H1 (cell line): ENCODE measurements at regions not wholly inside any gene's neighbourhood (a gene's known extent, or its start where the extent isn't known, plus 50 kb on each side); places are given as distances from the start of the nearest gene placed in this dataset.

ENCODE experiments used
- HDAC6 ChIP-seq: IDR thresholded peaks from one replicate; pipeline ENCODE4 v1.7.1; 2012; ENCODE audit warnings: low read depth, mild to moderate bottlenecking, inconsistent platforms, low read length, moderate library complexity
- PHF8 ChIP-seq: fragments of 200-600 bp; sonication (generic); conservative IDR thresholded peaks from 2 replicates; pipeline ENCODE4 v1.7.1; 2012; ENCODE audit warnings: low read depth, mild to moderate bottlenecking, inconsistent platforms, low read length, moderate library complexity
- SP4 ChIP-seq: IDR thresholded peaks from 2 replicates; pipeline ENCODE4 v1.6.1; 2012; ENCODE audit warnings: low read length, inconsistent platforms
- TEAD4 ChIP-seq: IDR thresholded peaks from 2 replicates; pipeline ENCODE4 v1.6.1; 2012; ENCODE audit warnings: low read depth, low read length, inconsistent platforms, mixed read lengths

DNA sequence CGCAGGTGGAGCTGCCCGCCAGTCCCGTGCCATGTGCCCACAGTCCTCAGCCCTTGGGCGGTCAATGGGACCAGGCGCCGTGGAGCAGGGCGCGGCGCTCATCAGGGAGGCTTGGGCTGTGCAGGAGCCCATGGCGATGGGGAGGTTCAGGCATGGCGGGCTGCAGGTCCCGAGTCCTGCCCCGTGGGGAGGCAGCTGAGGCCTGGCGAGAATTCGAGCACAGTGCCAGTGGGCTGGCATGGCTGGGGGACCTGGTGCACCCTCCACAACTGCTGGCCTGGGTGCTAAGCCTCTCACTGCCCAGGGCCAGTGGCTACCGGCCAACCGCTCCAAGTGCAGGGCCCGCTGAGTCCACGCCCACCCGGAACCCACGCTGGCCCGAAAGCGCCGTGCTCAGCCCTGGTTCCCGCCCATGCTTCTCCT lies 646.5 kb downstream of the GABRG1 start (continued):
- TF ChIP-seq PHF8 (no peak), SP4 (no peak), HDAC6 (no peak), TEAD4 (no peak)
